ENCODE measurements at regions not wholly inside any gene's neighbourhood (a gene's known extent, or its start where the extent isn't known, plus 50 kb on each side); places are given as distances from the start of the nearest gene placed in this dataset.

DNA sequence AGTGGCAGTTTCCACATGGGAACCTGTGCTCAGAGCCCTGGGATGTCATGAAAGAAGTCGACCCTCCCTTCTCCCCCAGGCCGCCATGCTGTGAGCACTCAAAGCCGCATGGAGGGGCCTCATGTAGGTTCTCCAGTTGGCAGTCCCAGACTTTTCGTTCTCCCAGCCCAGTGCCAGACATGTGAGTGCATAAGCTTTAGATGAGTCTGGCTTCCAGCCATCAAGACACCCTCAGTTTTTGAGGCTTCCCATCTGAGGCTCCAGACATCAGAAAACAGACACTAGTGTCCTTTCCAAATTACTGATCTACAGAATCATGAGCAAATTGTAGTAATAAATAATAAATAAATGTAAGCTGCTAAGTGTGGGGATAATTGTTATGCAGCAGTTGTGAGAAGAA lies 136.5 kb upstream of the AGBL1 start:
- Histone ChIP-seq H3K36me3 (ENCODE audit: control insufficient read depth, insufficient read depth, low read length) (no peaks in the 10 kb centered on the region), H3K27me3 (ENCODE audit: control insufficient read depth, insufficient read depth, low read length, poor library complexity, severe bottlenecking) (no peaks in the 10 kb centered on the region), H3K27ac (ENCODE audit: low read depth, low read length) (no peak overlapping the region), H3K4me1 (ENCODE audit: control insufficient read depth, insufficient read depth, low read length) (no peaks in the 10 kb centered on the region), H3K9ac (ENCODE audit: extremely low read depth, low read length, poor library complexity, severe bottlenecking) (no peak overlapping the region), H3K4me3 (ENCODE audit: low read length) (no peak overlapping the region), H3K9me3 (ENCODE audit: control insufficient read depth, low read length) (no peaks in the 10 kb centered on the region)
- Mint-ChIP-seq H3K9me3 (no peaks in the 10 kb centered on the region), H3K4me1 (no peaks in the 10 kb centered on the region), H3K27me3 (ENCODE audit: insufficient read depth) (no peaks in the 10 kb centered on the region), H3K27ac (no peak overlapping the region), H3K36me3 (ENCODE audit: low read depth) (no peaks in the 10 kb centered on the region), H3K4me3 (no peak overlapping the region)
- TF ChIP-seq, protein P1, sequence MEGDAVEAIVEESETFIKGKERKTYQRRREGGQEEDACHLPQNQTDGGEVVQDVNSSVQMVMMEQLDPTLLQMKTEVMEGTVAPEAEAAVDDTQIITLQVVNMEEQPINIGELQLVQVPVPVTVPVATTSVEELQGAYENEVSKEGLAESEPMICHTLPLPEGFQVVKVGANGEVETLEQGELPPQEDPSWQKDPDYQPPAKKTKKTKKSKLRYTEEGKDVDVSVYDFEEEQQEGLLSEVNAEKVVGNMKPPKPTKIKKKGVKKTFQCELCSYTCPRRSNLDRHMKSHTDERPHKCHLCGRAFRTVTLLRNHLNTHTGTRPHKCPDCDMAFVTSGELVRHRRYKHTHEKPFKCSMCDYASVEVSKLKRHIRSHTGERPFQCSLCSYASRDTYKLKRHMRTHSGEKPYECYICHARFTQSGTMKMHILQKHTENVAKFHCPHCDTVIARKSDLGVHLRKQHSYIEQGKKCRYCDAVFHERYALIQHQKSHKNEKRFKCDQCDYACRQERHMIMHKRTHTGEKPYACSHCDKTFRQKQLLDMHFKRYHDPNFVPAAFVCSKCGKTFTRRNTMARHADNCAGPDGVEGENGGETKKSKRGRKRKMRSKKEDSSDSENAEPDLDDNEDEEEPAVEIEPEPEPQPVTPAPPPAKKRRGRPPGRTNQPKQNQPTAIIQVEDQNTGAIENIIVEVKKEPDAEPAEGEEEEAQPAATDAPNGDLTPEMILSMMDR (conservative IDR thresholded peaks at IDR 0.05): no peak
- 88 to 92% methylated on average over 4 of the region's 4 CpGs for WGBS, 2 experiments (ENCODE audit: insufficient coverage in 1 of 2, insufficient read length in 1 of 2)
- no peak for DNase-seq

DNA sequence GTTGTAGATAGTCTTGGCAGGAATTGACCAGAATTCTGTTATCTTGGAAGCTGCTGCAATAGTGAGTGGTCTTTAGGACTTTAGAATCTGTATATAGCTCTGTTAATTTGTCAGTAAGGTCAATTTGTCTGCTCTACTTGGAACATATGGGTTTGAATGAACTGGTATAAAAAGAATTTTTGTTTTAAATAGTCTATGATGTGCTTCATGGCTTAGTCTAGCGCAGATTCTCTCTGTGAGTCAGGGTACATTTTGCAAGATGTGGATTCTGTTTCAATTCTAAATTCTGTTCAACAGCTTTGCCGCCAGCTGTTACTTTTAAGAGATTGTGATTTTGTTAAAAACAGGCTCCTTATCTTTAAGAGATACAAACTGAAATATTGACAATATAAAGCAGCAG lies 135.9 kb upstream of the AGBL1 start:
- no peak for DNase-seq
- H3K4me3 Mint-ChIP-seq: no peak overlapping the region
- H3K27ac Mint-ChIP-seq: no peak overlapping the region
- no peaks in the 10 kb centered on the region for H3K9me3 ChIP-seq (ENCODE audit: control insufficient read depth, low read length)
- H3K4me1 Mint-ChIP-seq: no peaks in the 10 kb centered on the region
- H3K36me3 Mint-ChIP-seq (ENCODE audit: low read depth): no peaks in the 10 kb centered on the region
- H3K27me3 ChIP-seq (ENCODE audit: control insufficient read depth, insufficient read depth, low read length, poor library complexity, severe bottlenecking): no peaks in the 10 kb centered on the region
- no peak overlapping the region for H3K27ac ChIP-seq (ENCODE audit: low read depth, low read length)
- no peak overlapping the region for H3K4me3 ChIP-seq (ENCODE audit: low read length)
- H3K9me3 Mint-ChIP-seq: no peaks in the 10 kb centered on the region
- no peak overlapping the region for H3K9ac ChIP-seq (ENCODE audit: extremely low read depth, low read length, poor library complexity, severe bottlenecking)
- no peaks in the 10 kb centered on the region for H3K27me3 Mint-ChIP-seq (ENCODE audit: insufficient read depth)
- WGBS, 2 experiments (ENCODE audit: insufficient coverage in 1 of 2, insufficient read length in 1 of 2): 91 to 98% methylated on average over 1 to 2 of the region's 2 CpGs
- TF ChIP-seq, protein P1 (conservative IDR thresholded peaks at IDR 0.05): no peak
- H3K4me1 ChIP-seq (ENCODE audit: control insufficient read depth, insufficient read depth, low read length): no peaks in the 10 kb centered on the region
- no peaks in the 10 kb centered on the region for H3K36me3 ChIP-seq (ENCODE audit: control insufficient read depth, insufficient read depth, low read length)

GRCh38 chr15:85947021-85947420 lies 132.7 kb upstream of the AGBL1 start:
- Mint-ChIP-seq H3K27me3 (ENCODE audit: insufficient read depth) (no peaks in the 10 kb centered on the region), H3K36me3 (ENCODE audit: low read depth) (no peaks in the 10 kb centered on the region), H3K27ac (no peak overlapping the region), H3K4me1 (no peaks in the 10 kb centered on the region), H3K4me3 (no peak overlapping the region), H3K9me3 (no peaks in the 10 kb centered on the region)
- H3K36me3 ChIP-seq (ENCODE audit: control insufficient read depth, insufficient read depth, low read length): no peaks in the 10 kb centered on the region
- no peak overlapping the region for H3K9ac ChIP-seq (ENCODE audit: extremely low read depth, low read length, poor library complexity, severe bottlenecking)
- WGBS, 2 experiments (ENCODE audit: insufficient coverage in 1 of 2, insufficient read length in 1 of 2): 92 to 94% methylated on average over 2 to 3 of the region's 3 CpGs
- H3K4me3 ChIP-seq (ENCODE audit: low read length): no peak overlapping the region
- H3K4me1 ChIP-seq (ENCODE audit: control insufficient read depth, insufficient read depth, low read length): no peaks in the 10 kb centered on the region
- no peak overlapping the region for H3K27ac ChIP-seq (ENCODE audit: low read depth, low read length)
- DNase-seq: no peak
- H3K9me3 ChIP-seq (ENCODE audit: control insufficient read depth, low read length): no peaks in the 10 kb centered on the region
- TF ChIP-seq, protein P1 (conservative IDR thresholded peaks at IDR 0.05): no peak
- no peaks in the 10 kb centered on the region for H3K27me3 ChIP-seq (ENCODE audit: control insufficient read depth, insufficient read depth, low read length, poor library complexity, severe bottlenecking)

Data from endodermal cell (in vitro differentiated cells).